Adipose tissue (tissue), 3 donors: ENCODE measurements at regions not wholly inside any gene's neighbourhood (a gene's known extent, or its start where the extent isn't known, plus 50 kb on each side); places are given as distances from the start of the nearest gene placed in this dataset.
"Not testable (repeated sequence)": the region's sequence is repeated elsewhere in the genome, so short reads cannot be mapped to it uniquely, and the experiment has no call there.

ENCODE experiments used
- H3K27ac ChIP-seq: one replicate; pipeline ENCODE4 v1.5.1; 2013; ENCODE audit warnings: low read depth, low read length
- WGBS, 3 donors: extraction: QIAGEN DNeasy Blood & Tissue Kit; methylation state at CpG; one replicate each; pipeline ENCODE4 v1.1.7; 2013; 5-methylcytosine and 5-hydroxymethylcytosine counted together
- donor health status: healthy with polysubstance abuse.
- donor health status: Bipolar disorder and iron deficiency.
- donor health status: healthy.

- H3K27ac ChIP-seq = no peak overlapping the region
- 71 to 94% (median 91%) methylated on average over 1 of the region's 1 CpG for WGBS, 3 donors
These were observed 226.0 kb upstream of the PTGER4 start for GRCh38 chr5:40453689-40454088.

- 88 to 92% (median 91%) methylated on average over 5 of the region's 5 CpGs for WGBS, 3 donors
- H3K27ac ChIP-seq = no peak overlapping the region
These were observed 226.7 kb upstream of the PTGER4 start for GRCh38 chr5:40452874-40453624.

GRCh38 chr5:40447438-40447837, 232.3 kb upstream of the PTGER4 start:
- 45 to 66% (median 54%) methylated on average over 1 of the region's 1 CpG for WGBS, 3 donors
- no peak overlapping the region for H3K27ac ChIP-seq

- 28 to 69% (median 43%) methylated on average over 1 of the region's 1 CpG for WGBS, 3 donors
- H3K27ac ChIP-seq = no peak overlapping the region
These were observed 232.8 kb upstream of the PTGER4 start for GRCh38 chr5:40446910-40447309.

- WGBS, 3 donors = 25 to 44% (median 38%) methylated on average over 2 of the region's 2 CpGs
- H3K27ac ChIP-seq = no peak overlapping the region
These were observed 237.4 kb upstream of the PTGER4 start for GRCh38 chr5:40442346-40442745.

- WGBS, 3 donors = 62 to 67% (median 67%) methylated on average over 4 of the region's 4 CpGs
- no peak overlapping the region for H3K27ac ChIP-seq
These were observed 238.0 kb upstream of the PTGER4 start for GRCh38 chr5:40441733-40442132.

GRCh38 chr5:40440746-40441145, 239.0 kb upstream of the PTGER4 start:
- WGBS, 3 donors = 90 to 93% (median 90%) methylated on average over 1 of the region's 1 CpG
- H3K27ac ChIP-seq = no peak overlapping the region

- not testable (repeated sequence) for H3K27ac ChIP-seq
- 35 to 98% (median 95%) methylated on average over 1 to 3 of the region's 3 CpGs for WGBS, 3 donors
These were observed 240.6 kb upstream of the PTGER4 start for GRCh38 chr5:40439103-40439502.

GRCh38 chr5:40438646-40439045, 241.1 kb upstream of the PTGER4 start:
- WGBS, 3 donors = 96 to 99% (median 96%) methylated on average over 12 to 26 of the region's 26 CpGs
- H3K27ac ChIP-seq = not testable (repeated sequence)

- WGBS, 3 donors = 66 to 84% (median 71%) methylated on average over 4 of the region's 4 CpGs
- H3K27ac ChIP-seq = no peak overlapping the region
These were observed 242.3 kb upstream of the PTGER4 start for GRCh38 chr5:40437452-40437861.

- 50 to 78% (median 63%) methylated on average over 9 of the region's 9 CpGs for WGBS, 3 donors
- no peak overlapping the region for H3K27ac ChIP-seq
These were observed 243.0 kb upstream of the PTGER4 start for GRCh38 chr5:40436535-40437237.

- not testable (repeated sequence) for H3K27ac ChIP-seq
- 72 to 96% (median 80%) methylated on average over 4 of the region's 4 CpGs for WGBS, 3 donors
These were observed 244.0 kb upstream of the PTGER4 start for GRCh38 chr5:40435706-40436105.

GRCh38 chr5:40432836-40433235, 246.9 kb upstream of the PTGER4 start:
- 61 to 93% (median 86%) methylated on average over 1 of the region's 1 CpG for WGBS, 3 donors
- H3K27ac ChIP-seq = no peak overlapping the region

GRCh38 chr5:40431734-40432133, 248.0 kb upstream of the PTGER4 start:
- 81 to 98% (median 97%) methylated on average over 1 of the region's 1 CpG for WGBS, 3 donors
- H3K27ac ChIP-seq = no peak overlapping the region

GRCh38 chr5:40430101-40430710, 249.5 kb upstream of the PTGER4 start:
- 67 to 72% (median 69%) methylated on average over 3 of the region's 3 CpGs for WGBS, 3 donors
- H3K27ac ChIP-seq = no peak overlapping the region

- WGBS, 3 donors = 23 to 67% (median 28%) methylated on average over 2 of the region's 2 CpGs
- no peak overlapping the region for H3K27ac ChIP-seq
These were observed 250.2 kb upstream of the PTGER4 start for GRCh38 chr5:40429258-40430100.

GRCh38 chr5:40428815-40429214, 250.9 kb upstream of the PTGER4 start:
- 90 to 98% (median 96%) methylated on average over 4 of the region's 4 CpGs for WGBS, 3 donors
- no peak overlapping the region for H3K27ac ChIP-seq

- WGBS, 3 donors = 25 to 80% (median 47%) methylated on average over 1 of the region's 1 CpG
- H3K27ac ChIP-seq = no peak overlapping the region
These were observed 251.6 kb upstream of the PTGER4 start for GRCh38 chr5:40428126-40428525.
